ENCODE measurements at regions not wholly inside any gene's neighbourhood (a gene's known extent, or its start where the extent isn't known, plus 50 kb on each side); places are given as distances from the start of the nearest gene placed in this dataset.

DNA sequence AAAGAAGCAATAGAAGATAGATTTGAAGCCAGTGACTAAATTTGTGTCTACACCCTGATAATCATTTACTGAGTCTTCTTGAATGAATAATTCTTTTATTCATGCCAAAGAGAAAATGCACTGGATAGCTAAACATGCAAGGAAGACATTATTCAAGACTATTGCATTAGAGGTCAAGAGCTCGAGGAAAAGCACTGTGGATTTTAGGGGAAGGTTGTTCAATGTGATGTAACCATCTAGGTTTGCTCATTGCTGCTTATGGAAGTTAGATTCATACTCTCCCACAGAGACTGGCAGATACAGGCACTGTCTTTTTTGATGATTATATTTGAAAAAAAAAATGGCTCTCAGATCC lies 682.1 kb downstream of the KCNA4 start:
- intact Hi-C loops (cut with DNase I; ENCODE audit: low total_unique reads): no loop called here
- no peak overlapping the region for H3K27ac ChIP-seq
- no peaks in the 10 kb centered on the region for H3K36me3 ChIP-seq (ENCODE audit: low read depth, missing control alignments)
- no peak for DNase-seq
- TF ChIP-seq, protein P1, sequence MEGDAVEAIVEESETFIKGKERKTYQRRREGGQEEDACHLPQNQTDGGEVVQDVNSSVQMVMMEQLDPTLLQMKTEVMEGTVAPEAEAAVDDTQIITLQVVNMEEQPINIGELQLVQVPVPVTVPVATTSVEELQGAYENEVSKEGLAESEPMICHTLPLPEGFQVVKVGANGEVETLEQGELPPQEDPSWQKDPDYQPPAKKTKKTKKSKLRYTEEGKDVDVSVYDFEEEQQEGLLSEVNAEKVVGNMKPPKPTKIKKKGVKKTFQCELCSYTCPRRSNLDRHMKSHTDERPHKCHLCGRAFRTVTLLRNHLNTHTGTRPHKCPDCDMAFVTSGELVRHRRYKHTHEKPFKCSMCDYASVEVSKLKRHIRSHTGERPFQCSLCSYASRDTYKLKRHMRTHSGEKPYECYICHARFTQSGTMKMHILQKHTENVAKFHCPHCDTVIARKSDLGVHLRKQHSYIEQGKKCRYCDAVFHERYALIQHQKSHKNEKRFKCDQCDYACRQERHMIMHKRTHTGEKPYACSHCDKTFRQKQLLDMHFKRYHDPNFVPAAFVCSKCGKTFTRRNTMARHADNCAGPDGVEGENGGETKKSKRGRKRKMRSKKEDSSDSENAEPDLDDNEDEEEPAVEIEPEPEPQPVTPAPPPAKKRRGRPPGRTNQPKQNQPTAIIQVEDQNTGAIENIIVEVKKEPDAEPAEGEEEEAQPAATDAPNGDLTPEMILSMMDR (IDR thresholded peaks at IDR 0.05): no peak
- TF ChIP-seq POLR2A (IDR thresholded peaks at IDR 0.05): no peak
- H3K4me3 ChIP-seq: no peak overlapping the region
- no peaks in the 10 kb centered on the region for H3K27me3 ChIP-seq
- 33 to 42% methylated on average over 1 of the region's 1 CpG for WGBS, 2 donors
- no peaks in the 10 kb centered on the region for H3K4me1 ChIP-seq
- H3K9me3 ChIP-seq: no peaks in the 10 kb centered on the region

DNA sequence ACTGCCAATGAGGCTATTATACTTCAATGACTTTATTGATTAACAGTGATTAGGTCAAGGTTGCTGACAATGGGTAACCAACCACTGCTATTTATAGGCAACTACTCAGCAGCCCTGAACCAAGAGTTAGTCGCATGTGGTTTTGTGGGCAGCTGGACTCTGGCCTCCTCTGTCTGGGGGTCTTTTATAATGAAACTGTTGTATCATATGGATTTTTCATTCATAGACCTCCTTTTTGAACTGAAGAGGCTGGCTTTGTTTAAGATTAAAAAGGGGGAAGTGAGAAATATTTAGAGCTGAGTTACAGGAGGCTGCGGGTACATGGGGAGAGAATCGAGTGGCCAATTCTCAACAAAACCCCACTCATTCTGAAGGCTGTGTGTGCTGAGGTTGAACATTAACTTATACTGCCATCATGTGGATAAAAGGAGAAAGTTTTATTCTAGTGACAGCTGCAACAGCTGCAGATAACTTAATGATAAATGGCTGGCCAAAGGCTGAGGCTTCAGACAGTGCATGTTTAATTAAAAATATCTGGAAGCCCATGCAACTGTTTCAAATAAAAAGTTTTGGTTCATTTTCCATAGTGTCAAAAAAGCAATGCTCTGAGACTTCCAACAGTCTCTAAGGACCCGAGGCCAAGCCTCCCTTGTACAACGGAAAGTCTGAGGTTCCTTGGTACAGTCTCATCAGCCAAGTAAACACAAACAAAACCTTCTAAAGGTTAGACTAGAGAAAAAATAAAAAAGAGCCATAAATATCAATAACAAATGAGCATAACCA lies 682.6 kb downstream of the KCNA4 start:
- no peak for DNase-seq
- H3K9me3 ChIP-seq: no peaks in the 10 kb centered on the region
- H3K27ac ChIP-seq: no peak overlapping the region
- H3K4me1 ChIP-seq: no peaks in the 10 kb centered on the region
- no peak for TF ChIP-seq POLR2A (IDR thresholded peaks at IDR 0.05)
- TF ChIP-seq, protein P1 (IDR thresholded peaks at IDR 0.05): peak in 1 of 3 experiments; percentile 26
- H3K4me3 ChIP-seq: no peak overlapping the region
- H3K27me3 ChIP-seq: no peaks in the 10 kb centered on the region
- intact Hi-C loops (cut with DNase I; ENCODE audit: low total_unique reads): no loop called here
- WGBS, 2 donors: 38 to 46% methylated on average over 5 of the region's 5 CpGs
- H3K36me3 ChIP-seq (ENCODE audit: low read depth, missing control alignments): no peaks in the 10 kb centered on the region

DNA sequence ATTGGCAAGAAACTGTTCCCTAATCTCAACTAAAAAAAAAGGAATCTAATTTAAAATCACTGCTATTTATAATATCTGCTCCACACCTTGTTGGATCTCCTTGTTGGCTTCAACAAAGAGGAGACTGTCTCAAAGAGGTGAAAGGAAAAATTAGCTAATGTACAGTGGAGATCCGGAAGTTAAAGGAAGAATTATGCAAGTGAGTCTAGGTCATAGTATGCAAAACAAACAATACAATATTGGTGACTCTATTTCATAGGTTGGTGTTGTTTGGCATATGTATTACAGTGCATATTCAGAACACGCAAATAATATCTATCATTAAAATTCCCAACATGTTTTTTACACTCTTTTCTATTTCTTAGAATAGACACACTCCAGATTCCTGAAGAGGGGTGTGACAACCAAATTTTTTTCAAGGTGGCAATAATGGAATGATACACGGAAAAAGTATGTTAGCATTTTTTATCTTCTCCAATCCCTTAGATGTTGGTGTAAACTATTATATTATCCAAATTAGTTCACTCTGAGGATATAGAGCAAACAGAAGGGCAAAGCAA lies 685.3 kb downstream of the KCNA4 start:
- intact Hi-C loops (cut with DNase I; ENCODE audit: low total_unique reads): no loop called here

DNA sequence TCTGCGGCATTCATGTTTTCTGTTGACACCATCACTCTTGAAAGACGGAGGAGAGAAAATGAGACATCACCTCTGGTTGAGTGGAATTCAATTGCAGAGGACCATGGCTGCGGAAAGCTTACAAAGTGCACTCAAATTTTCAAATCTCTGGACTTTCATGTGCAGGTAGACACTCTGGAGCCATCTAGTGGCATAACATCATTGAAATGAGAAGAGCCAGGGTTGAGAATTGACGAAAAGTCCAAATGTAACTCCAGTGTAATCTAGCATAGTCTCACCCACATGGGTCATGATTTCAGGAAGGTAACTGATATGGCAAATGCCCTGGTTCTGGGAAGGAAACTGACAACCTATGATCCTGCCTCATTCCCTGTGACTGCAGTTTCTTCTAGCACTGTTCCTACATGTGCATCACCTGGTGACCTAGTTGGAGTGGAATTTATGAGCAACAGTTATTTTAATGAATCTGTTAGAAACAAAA lies 687.8 kb downstream of the KCNA4 start:
- DNase-seq: peak; percentile 17
- no peaks in the 10 kb centered on the region for H3K27me3 ChIP-seq
- TF ChIP-seq, protein P1 (IDR thresholded peaks at IDR 0.05): peak; percentile 20 to 37 (median 29)
- no peak for TF ChIP-seq POLR2A (IDR thresholded peaks at IDR 0.05)

More for the DNA sequence above, 685.3 kb downstream of the KCNA4 start:
- no peaks in the 10 kb centered on the region for H3K36me3 ChIP-seq (ENCODE audit: low read depth, missing control alignments)
- WGBS, 2 donors: 86 to 90% methylated on average over 3 of the region's 3 CpGs
- H3K9me3 ChIP-seq: no peaks in the 10 kb centered on the region
- no peak overlapping the region for H3K4me3 ChIP-seq
- no peak for DNase-seq
- H3K4me1 ChIP-seq: no peaks in the 10 kb centered on the region
- TF ChIP-seq POLR2A (IDR thresholded peaks at IDR 0.05): no peak
- TF ChIP-seq, protein P1 (IDR thresholded peaks at IDR 0.05): no peak
- no peak overlapping the region for H3K27ac ChIP-seq
- no peaks in the 10 kb centered on the region for H3K27me3 ChIP-seq

More for the DNA sequence above, 687.8 kb downstream of the KCNA4 start:
- no peaks in the 10 kb centered on the region for H3K4me1 ChIP-seq
- no peaks in the 10 kb centered on the region for H3K36me3 ChIP-seq (ENCODE audit: low read depth, missing control alignments)
- no peak overlapping the region for H3K27ac ChIP-seq
- H3K9me3 ChIP-seq: no peaks in the 10 kb centered on the region
- intact Hi-C loops (cut with DNase I; ENCODE audit: low total_unique reads): no loop called here
- H3K4me3 ChIP-seq: no peak overlapping the region
- WGBS, 2 donors: 41 to 50% methylated on average over 3 to 4 of the region's 4 CpGs
